Tongue (tissue), 1 donor: ENCODE measurements at regions not wholly inside any gene's neighbourhood (a gene's known extent, or its start where the extent isn't known, plus 50 kb on each side); places are given as distances from the start of the nearest gene placed in this dataset.
"Not testable (repeated sequence)": the region's sequence is repeated elsewhere in the genome, so short reads cannot be mapped to it uniquely, and the experiment has no call there.

Experiments
- DNase-seq: peaks from one replicate; pipeline ENCODE4 v3.0.0-alpha.2; 2015

DNA sequence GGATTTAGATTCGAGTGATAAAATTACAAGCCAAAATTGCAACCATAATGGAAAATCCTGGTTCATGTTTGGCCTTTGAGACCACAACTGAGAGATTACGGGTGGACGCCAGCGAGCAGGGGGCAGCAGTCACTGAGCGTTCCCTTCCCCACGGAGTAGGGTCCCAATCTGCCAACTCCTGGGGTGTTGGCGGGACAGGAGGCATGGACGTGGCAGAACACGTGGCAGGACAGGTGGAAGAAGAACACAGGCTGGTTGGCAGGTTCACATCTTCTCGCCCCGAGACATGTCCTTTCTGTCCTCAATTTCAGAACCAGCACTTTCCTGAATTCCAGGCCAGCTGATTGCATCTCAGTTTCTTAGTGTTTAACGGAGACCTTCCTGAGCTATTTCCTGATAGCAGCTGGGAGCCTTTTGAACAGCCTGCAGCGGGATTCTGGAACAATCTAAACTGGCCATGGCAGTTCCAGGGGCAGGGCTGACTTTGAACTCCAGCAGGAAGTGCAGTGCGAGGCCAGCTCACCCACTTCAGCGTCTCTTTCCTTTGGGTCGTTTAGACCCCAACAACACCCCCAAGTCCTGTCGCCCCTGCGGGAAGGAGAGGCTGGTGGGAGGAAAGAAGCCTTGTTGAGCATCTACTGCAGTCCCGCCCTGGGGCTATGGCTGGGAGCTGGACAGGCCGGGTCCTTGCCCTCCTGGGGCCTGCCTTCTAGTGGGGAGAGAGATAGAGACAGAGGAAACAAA, 159.1 kb upstream of the FOXF1 start:
- DNase-seq: no peak

DNA sequence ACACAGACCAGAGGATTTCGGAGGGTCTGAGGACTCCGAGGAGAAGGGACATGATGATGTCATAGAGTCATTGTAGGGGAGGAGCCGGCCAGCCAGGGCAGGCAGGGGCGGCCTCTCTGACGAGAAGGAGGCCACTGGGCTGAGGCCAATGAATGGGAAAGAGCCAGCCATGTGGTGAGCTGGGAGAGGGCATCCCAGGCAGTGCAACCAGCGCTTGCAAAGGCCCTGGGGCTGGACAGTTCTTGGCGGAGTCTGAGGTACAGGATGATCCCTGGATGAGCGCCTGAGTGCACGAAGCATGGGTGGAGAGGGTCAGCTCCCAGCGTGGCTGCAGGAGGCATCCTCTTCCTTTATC, 158.6 kb upstream of the FOXF1 start:
- not testable (repeated sequence) for DNase-seq

DNA sequence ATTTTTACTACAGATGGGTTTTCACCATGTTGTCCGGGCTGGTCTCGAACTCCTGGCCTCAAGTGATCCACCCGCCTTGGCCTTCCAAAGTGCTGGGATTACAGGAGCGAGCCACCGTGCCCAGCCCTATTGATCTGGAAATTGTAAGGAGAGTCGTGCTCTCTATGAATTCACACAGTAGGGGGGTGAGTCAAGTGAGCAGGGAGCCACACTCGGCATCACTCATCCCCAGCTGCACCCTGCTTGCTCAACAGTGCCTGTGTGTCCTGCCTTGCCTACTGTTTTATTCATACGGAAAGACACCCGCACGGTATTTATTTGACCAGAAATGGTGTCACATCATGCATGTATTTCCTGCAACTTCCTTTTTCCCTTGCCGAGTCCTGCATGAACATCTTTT, 157.2 kb upstream of the FOXF1 start:
- DNase-seq: no peak

DNA sequence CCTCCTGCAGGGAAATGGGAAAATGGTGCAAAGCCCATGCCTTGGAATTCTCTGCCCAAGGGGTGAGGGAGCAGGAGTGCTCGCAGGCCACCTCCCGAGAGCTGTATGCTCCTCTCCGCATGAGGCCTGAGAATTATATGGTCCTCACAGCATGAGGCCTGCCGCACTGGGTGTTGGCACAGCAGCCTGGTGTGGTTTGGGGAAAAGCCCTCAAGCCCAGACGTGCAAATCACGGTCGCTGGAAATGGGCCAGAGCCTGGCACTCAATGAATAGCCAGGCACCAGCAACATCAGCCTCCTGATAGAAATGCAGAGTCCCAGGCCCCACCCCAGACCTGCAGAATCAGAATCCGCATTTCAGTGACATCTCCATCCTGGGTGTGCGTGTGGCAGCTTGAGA, 156.4 kb upstream of the FOXF1 start:
- DNase-seq: no peak

DNA sequence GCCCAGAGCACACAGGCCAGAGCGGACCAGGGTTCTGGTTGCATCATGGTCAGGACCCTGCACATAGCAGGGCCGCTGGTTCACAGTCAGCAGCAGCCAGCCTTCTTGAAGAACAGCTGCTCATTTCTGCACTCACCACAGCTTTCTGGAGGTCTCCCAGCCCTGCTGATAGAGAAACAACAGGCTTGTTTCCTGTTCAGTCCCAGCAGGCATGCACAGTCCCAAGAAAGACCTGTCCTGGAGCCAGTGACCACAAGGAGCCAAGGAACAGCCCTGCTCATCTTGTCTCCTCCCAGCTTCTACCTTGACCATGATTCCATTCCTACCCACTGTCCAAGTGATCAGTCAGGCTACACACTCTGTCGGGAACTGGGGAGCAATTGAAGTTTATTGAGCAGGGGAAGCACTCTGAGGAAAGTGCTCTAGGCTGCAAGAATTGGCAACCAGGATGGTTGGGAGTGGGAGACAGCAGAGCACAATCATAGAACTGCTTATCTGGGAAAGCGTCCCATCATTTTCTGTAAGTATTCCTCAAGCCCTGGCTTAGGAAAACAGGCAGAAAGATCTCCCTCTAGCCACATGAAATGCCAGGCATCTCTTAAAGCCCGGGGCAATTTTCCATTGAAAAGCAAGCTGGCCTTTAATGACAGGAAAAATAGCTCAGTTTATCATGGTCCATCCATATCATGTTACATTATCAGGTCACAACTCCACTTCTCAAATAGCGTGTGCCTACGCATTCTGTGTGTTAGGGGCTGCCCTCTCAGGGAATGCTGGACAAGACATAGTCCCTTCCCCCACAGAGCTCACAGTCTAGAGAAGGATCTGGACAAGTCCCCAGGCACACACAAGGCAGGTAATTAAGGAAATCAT, 155.4 kb upstream of the FOXF1 start:
- no peak for DNase-seq

DNA sequence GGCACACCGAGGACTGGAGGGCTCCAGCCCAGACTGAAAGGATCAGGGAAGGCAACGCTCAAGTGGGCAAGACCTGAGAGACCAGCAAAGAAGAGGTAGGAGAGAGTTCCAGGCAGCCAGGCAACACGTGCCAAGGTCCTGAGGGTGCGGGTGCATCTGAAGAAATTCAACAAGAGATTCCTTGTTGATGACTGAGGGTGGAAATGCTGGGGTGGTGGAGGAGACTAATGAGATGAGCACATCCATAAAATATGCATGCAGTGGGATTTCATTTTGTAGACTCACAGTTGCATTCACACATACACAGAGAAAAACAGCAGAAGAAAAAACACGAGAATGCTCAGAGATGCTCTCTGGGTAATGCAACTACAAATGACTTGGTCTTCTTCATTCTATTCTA, 154.8 kb upstream of the FOXF1 start:
- no peak for DNase-seq

DNA sequence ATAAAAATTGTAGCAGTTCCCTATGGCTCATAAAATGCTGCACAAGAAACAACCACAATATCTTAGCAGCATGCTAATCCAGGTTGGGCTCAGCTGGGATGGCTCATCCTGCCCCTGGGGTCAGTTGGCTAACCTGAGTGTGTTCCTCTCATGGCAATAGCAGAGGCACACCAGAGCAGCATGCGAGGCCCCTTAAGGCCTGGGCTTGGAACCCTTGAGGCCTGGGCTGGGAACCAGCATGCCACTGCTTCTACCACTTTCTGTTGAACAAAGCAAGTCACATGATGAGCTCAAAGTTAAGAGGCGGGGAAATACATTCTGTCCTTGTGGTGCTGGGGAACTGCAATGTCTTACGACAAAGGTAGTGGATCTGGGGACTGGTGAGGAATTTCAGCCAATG, 154.4 kb upstream of the FOXF1 start:
- DNase-seq: no peak

DNA sequence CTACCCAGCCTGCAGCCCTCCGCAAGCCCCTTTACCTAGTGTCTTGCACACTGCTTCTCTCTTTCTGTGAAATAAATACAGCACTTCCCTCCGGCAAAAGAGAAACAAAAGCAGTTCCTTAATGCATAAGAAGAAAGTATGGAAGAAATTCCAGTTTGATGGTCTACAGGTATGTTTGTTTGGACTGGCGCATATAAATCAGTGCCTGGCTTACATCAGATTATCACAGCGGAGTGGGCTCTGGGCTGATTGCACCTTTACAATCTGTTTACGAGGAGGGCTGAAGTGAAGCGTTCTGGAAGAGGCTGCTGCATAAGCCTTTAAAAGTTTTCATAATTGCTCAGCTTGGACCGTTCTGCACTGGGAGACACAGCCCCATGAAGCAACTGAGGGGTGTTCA, 153.5 kb upstream of the FOXF1 start:
- DNase-seq: no peak

DNA sequence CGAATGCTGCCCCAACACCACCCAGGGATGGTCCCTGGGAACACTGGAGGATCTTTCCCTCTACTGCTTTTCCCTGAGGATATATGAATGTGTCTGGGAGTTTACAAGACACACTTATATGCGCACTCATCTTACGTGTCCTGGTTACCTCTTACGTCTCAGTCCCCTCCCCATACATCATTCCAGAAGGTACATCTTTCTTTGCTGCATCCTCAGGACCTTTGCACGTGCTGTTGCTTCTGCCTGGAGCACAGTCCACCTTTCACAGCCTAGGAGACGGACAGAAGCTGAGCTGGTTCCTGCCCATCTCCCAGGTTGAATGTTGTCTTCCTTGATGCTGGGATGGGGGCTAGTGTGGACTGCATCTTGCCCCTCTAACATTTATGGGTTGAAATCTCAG, 153.0 kb upstream of the FOXF1 start:
- DNase-seq: no peak

DNA sequence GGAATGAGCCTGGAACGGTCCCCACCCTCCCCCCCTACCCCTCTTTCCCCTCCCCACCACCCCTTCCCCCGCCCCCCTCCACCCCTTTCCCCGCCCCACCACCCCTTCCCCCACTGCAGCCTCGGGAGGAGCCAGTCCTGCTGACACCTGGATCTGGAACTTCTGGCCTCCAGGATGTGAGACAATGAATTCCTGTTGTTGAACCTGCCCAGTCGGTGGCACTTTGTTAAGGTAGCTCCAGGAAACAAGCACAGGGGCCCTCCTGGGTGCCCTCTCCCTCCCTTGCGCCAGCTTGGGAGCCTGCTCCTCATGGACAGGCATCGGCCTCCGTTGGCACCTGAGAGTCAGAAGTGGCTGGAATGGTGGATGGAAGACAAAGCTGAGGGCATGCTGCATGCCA, 152.4 kb upstream of the FOXF1 start:
- no peak for DNase-seq

DNA sequence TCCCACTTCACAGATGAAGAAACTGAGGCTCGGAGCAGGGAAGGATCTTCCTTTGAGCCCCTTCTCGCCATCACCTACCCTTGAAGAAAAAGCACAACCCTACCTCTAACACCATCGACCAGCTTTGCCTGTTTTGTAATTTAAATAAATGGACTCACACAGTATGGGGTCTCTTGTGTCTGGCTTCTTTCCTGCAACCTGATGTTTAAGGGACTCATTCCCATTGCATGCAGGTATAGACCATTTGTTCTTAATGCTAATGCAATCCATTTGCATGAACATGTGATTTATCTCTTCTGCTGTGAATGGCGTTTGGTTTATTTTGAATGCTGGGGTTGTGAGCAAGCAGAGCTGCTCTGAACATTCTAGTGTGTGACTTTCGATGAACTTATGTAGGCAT, 150.8 kb upstream of the FOXF1 start:
- no peak for DNase-seq

DNA sequence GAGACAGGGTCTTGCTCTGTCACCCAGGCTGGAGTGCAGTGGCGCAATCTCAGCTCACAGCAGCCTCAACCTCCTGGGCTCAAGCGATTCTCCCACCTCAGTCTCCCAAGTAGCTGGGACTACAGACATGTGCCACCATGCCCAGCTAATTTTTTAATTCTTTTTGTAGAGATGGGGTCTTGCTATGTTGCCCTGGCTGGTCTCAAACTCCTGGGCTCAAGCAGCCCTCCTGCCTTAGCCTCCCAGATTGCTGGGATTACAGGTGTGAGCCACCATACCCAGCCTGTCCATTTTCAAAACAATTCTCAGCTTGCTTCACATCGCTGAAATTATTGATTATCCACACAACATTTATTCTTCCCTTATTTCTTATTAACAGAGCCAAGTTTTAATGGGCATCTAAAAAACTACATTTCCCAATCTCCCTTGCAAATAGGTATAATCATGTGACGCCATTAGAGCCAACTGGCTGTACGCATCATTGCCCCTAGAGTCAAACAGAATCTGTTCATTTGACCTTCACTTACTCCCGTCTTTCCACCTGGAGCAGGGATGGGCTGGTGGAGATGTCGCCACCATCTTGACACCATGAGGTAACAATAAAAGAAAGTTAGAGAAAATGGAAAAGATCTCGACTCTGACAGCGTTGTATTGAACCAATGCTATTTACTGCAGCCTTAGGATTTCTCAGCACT, 148.0 kb upstream of the FOXF1 start:
- DNase-seq: no peak

DNA sequence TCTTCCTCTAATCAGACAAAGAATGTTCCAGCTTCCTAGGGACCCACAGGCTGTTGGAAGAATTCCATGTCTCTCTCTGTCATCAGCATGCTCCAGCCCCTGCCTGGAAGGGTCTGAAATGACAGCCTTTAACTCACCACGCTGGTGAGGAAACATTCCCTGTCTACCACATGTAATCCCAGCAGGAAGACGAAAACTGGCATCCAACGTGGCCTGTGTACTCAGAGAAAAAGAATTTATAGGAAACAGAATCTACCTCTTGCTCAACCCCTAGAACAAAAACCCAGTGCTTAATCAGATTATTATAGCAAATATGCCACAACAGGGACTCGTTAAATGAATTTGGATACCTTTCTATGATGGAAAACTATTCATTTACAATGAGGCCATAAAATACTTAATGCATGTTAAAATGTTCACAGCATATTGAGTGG, 147.3 kb upstream of the FOXF1 start:
- DNase-seq: no peak

DNA sequence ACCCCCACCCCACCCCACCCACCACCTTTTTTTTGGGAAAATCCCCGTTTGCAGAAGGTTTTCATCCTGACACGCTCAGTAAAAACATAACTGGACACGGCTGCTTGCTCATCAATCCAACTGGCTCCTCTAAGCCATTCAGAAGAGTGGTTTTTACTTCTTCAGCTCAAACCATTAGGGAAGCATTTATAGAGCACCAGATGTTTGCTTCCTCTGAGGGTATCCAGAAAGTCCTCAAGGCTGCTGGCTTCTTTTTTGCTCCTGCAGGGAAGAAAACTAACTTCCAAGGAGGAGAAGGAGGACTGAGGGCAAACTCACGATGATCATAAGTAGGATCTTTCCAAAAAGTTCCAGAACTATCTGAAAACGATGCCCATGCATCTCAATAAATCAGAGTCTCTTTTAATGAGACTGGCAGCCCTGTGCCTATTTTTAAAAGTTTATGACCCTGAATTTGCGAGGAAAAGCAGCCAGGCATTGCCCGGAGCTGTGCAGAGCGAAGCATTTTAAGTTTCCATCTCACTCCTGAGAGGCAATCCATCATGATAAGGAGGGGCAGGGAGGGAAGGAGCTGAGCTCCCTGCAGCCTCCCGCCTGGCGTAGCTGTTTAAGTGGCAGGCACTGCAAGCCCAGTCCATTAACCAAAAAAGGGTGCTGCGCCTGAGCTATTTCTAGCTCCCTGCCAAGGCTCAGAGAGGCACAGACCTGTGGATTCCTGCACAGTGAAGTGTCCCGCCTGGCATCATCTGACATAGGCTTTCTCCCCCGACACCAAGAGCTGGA, 146.3 kb upstream of the FOXF1 start:
- no peak for DNase-seq

DNA sequence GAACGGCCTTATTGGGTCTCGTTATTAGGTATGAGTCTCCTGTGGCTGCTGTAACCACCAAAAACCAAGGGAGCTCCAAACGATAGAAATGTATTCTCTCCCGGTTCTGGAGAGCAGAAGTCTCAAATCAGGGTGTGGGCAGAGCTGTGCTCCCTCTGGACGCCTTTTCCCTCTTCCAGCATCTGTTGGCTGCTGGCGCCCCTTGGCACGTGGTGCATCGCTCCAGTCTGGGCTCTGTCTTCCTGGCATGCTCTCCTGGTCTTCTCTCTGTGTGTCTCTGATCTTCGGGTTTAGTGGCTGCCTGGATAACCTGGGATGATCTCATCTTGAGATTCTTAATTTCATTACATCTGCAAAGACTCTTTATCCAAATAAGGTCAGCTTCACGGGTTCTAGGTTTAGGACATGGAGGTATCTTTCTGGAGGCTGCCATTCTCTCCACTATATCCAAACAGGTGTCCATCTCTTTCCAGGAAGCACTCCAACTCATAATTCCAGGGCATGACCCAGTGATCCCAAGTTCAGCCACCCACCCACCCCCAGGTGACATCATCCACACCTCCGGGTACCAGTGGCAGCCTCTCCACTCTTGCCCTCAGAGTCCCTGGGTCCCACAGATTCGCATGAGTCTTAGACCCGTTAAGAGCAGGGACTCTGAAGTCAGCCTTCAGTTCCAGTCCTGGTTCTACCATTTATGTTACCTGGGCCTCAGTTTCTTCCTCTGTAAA, 145.5 kb upstream of the FOXF1 start:
- DNase-seq: no peak

DNA sequence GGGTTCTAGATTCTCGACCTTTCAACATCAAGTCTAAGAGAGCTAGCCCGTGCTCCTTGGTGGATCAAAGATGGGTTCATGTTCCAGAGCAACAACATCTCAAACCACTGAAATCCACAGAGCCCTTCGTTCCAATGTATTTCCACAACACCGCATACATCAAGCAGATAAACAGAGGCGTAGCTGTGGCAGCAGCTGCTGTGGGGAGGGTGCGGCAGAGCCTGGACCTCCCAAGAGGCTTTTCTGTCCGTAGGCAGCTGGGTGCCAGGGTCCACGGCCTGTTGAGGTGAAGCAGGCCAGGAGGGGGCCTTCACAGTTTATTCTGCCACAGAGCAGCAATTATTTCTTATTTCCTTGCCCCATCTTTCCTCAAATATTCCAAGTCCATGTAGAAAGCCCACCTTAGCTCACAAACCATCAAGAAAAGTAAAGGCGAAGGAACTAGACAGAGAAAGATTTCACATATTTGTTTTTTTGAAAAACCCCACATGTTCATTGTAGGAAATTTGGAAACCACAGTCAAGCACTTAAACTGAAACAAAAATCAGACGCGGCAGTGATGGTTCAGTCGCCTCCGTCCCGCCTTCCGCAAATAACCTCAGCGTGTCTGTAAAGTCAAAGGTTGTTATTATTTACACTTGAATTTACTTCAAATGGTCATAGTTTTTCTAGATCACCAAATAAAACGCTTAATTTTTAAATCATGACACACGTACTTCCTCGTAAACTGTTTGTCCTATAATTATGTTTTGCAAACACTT, 144.6 kb upstream of the FOXF1 start:
- no peak for DNase-seq

DNA sequence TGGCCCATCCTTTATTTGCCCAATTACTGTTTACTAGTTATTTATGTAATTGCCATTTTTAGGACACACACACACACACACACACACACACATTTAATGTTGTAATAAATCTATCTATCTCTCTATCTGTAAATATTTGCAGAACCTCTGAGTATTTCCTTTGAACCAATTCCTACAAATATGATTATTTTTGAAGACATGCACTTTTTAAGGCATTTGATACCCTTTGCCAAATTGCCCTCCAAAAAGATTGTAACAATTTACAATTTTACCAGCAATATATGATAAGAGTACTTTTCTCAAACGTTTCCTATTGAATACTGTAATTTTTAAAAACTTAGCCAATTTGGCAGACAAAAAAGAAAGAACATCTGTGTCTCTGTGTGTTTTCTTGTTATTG, 143.8 kb upstream of the FOXF1 start:
- peak; percentile 11 for DNase-seq

DNA sequence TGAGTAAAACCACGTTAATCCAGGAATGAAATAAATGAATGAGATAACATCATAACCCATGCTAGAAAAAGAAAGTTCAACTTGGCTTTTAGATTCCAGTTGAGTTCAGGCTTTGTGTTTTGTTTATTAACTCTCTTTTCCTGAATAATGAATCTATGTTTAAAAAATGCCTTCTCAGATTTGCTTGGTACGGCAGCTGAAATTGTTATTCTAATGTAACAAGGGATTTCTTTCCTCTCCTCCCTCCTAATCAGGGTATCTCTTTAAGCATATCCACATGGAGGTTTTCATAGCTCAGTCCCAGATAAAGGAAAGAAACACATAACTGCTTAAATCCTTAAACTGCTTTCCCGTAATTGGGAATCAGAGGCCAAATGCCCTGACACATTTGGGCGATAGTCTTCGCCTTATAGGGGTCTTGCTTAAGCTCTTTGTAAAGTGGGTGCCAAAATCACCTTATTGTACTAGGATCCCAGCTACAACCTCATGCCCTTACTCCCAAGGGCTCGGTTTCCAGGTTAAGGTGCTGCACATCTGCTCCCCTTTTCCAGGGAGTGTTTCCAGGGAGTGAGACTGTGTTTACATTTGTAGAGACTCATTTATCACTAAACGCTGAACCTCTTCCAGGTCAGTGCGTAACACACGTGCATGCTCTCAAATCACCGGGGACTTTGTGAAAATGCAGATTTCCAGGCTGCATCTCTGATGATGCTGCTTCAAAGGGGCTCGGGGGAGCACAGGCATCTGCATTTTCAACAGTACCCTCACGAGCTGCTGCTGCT, 142.8 kb upstream of the FOXF1 start:
- DNase-seq: no peak

DNA sequence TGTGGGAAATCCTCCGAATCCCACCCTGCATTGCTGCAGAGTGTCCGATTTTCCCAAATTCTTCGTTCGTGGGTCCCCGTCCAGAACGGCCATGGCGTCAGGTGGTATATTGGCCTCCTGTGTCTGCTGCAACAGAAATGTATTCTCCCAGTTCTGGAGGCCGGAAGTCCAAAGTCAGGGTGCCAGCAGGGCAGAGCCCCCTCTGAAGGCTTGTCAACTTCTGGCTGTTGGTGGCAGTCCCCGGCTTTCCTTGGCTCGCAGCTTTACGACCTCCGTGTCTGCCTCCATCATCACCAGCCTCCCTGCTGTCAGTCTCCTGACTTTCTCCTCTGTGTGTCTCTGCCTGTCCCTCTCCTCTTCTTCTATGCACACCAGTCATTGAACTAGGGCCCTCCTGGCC, 142.1 kb upstream of the FOXF1 start:
- no peak for DNase-seq

DNA sequence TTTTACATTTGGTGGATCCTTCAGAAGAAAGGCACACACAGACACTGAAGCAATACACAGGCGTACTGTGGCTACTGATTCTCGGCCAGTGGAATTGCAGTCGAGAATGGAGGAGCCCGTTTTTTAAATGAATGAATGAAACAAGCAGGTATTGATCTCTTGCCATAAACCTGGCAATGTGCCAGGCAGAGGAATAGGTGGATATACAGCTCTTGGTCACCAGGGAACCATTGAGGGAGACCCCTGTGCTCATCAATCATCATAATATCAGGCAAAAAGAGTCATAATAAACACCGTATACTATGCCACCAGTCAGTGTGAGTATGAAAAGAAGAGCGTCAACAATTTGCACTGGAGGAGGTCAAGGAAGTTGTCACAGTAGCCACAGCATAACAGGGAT, 140.3 kb upstream of the FOXF1 start:
- DNase-seq: no peak
